CD4-positive, alpha-beta T cell (primary cell): ENCODE measurements at regions not wholly inside any gene's neighbourhood (a gene's known extent, or its start where the extent isn't known, plus 50 kb on each side); places are given as distances from the start of the nearest gene placed in this dataset.

Experiments used
- ATAC-seq: fragments of 200-7000 bp; cut with Tn5 transposase; one replicate; pipeline ENCODE4 v1.10.0; 2022; ENCODE audit warnings: mild to moderate bottlenecking; ENCODE audit not compliant: poor library complexity
- CTCF ChIA-PET: fragments of 350-600 bp; sonication (Branson Sonifier 250); formaldehyde crosslinking; loops from one replicate; lab custom pipeline; 2021; ENCODE audit warnings: antibody characterized with exemption, inconsistent platforms; lab: Charles Lee
- POLR2A ChIA-PET: fragments of 350-600 bp; sonication (Branson Sonifier 250); formaldehyde crosslinking; loops from one replicate; lab custom pipeline; 2021; ENCODE audit warnings: antibody characterized with exemption, inconsistent platforms; lab: Charles Lee
- DNase-seq, 14 experiments: peaks; one replicate each; pipeline ENCODE4 v3.0.0-alpha.2; 2013 to 2020; ENCODE audit warnings: mixed read lengths in 2 of 14
- H3K27ac ChIP-seq, 2 donors: one replicate each; pipeline versions ENCODE4 v1.5.1 to v1.7.0; 2013; ENCODE audit warnings: low read length in 2 of 2, low read depth in 1 of 2, mild to moderate bottlenecking in 1 of 2
- H3K27me3 ChIP-seq, 2 experiments: 1 replicate in 1 of 2; 2 replicates in 1 of 2; pipeline versions ENCODE4 v1.6.1 to v1.7.0; 2013; ENCODE audit warnings: low read length in 2 of 2, control low read depth in 1 of 2, mild to moderate bottlenecking in 1 of 2, moderate library complexity in 1 of 2; ENCODE audit not compliant: insufficient read depth in 2 of 2, control insufficient read depth in 1 of 2
- H3K36me3 ChIP-seq: one replicate; pipeline ENCODE4 v1.6.1; 2013; ENCODE audit warnings: low read length, control low read depth; ENCODE audit not compliant: insufficient read depth
- H3K4me1 ChIP-seq: one replicate; pipeline ENCODE4 v1.6.1; 2013; ENCODE audit warnings: low read length, control low read depth; ENCODE audit not compliant: insufficient read depth
- H3K4me3 ChIP-seq: one replicate; pipeline ENCODE4 v1.5.1; 2013; ENCODE audit warnings: mild to moderate bottlenecking, low read length, moderate library complexity
- H3K9me3 ChIP-seq, 2 experiments: 1 replicate in 1 of 2; 2 replicates in 1 of 2; pipeline versions ENCODE4 v1.6.1 to v1.7.0; 2013; ENCODE audit warnings: low read length in 2 of 2, mild to moderate bottlenecking in 2 of 2, control low read depth in 1 of 2, moderate library complexity in 1 of 2; ENCODE audit not compliant: control insufficient read depth in 1 of 2, insufficient read depth in 1 of 2
- H3K27ac Mint-ChIP-seq: one replicate; pipeline ENCODE4 v1.8.0; 2020; ENCODE audit warnings: mixed read lengths
- H3K27me3 Mint-ChIP-seq: one replicate; pipeline ENCODE4 v1.8.0; 2021; ENCODE audit warnings: mixed read lengths
- H3K36me3 Mint-ChIP-seq: one replicate; pipeline ENCODE4 v1.8.0; 2021; ENCODE audit warnings: low read depth, mixed read lengths
- H3K4me1 Mint-ChIP-seq: one replicate; pipeline ENCODE4 v1.8.0; 2021; ENCODE audit warnings: low read depth, mixed read lengths
- H3K4me3 Mint-ChIP-seq: one replicate; pipeline ENCODE4 v1.8.0; 2020; ENCODE audit warnings: mild to moderate bottlenecking, mixed read lengths
- H3K9me3 Mint-ChIP-seq: one replicate; pipeline ENCODE4 v1.8.0; 2020; ENCODE audit warnings: mixed read lengths
- CTCF ChIP-seq: fragments of 200-600 bp; IDR thresholded peaks from one replicate; pipeline ENCODE4 v1.8.0; 2022; ENCODE audit warnings: antibody characterized with exemption, mild to moderate bottlenecking
- intact Hi-C, 2 experiments: fragments of 100-400 bp; cut with DNase I in 1 of 2; cut with micrococcal nuclease in 1 of 2; formaldehyde crosslinking; loops; one replicate each; pipeline versions ENCODE4 v1.15.1 to v1.9.0; 2023 to 2025; cut with DNase I, micrococcal nuclease

- POLR2A ChIA-PET: no interaction called here
- CTCF ChIA-PET: no interaction called here
Measured at GRCh38 chr10:62655337-62655994, 149.1 kb upstream of the ADO start.

DNA sequence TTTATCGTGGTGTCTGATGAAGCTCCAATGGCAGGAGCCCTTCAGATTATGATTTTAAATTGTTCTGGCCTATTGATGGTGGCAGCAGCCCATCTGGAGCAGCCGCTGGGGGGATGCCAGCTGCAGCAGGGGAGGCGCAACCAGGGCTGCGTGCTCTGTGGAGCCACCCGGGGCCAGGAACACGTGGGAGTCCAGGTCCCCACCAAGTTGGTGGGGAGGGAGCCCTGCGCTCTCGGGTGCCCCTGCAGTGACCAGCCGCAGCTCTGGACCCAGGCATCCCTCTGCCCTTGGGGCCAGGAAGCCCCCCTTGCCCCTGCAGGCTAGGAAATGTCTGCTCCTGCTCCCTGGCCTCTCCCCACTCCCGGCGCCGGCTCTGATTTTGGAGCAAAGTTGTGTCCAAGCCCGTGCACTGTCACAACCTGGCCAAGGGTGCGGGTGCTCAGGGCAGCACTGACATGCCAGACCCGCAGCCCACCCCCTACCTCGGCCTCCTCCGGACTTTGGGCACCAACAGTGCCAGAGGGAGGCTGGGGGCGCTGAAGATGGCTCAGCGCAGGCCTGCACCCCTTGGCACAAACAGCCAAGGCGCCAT, 147.2 kb upstream of the ADO start:
- ATAC-seq: no peak
- CTCF ChIA-PET: no interaction called here
- peaks cover 4% of the 10 kb centered on the region for H3K9me3 Mint-ChIP-seq

More at GRCh38 chr10:62655337-62655994, 149.1 kb upstream of the ADO start:
- TF ChIP-seq CTCF: no peak
- Histone ChIP-seq H3K9me3 (no peaks in the 10 kb centered on the region), H3K27ac (no peak overlapping the region), H3K36me3 (no peaks in the 10 kb centered on the region), H3K27me3 (no peaks in the 10 kb centered on the region), H3K4me3 (no peak overlapping the region), H3K4me1 (no peaks in the 10 kb centered on the region)
- Mint-ChIP-seq H3K27ac (no peak overlapping the region), H3K4me3 (no peak overlapping the region), H3K4me1 (no peaks in the 10 kb centered on the region), H3K9me3 (peaks cover 4% of the 10 kb centered on the region), H3K27me3 (no peaks in the 10 kb centered on the region), H3K36me3 (no peaks in the 10 kb centered on the region)
- ATAC-seq (no peak), DNase-seq (no peak)
- intact Hi-C loops: no loop called here

GRCh38 chr10:62658516-62658915, 146.0 kb upstream of the ADO start:
- DNase-seq (no peak), ATAC-seq (no peak)
- Mint-ChIP-seq H3K36me3 (no peaks in the 10 kb centered on the region), H3K4me1 (no peaks in the 10 kb centered on the region), H3K27ac (no peak overlapping the region), H3K4me3 (no peak overlapping the region), H3K27me3 (no peaks in the 10 kb centered on the region), H3K9me3 (peaks cover 4% of the 10 kb centered on the region)
- Histone ChIP-seq H3K9me3 (no peaks in the 10 kb centered on the region), H3K27me3 (no peaks in the 10 kb centered on the region), H3K36me3 (no peaks in the 10 kb centered on the region), H3K27ac (no peak overlapping the region), H3K4me3 (no peak overlapping the region), H3K4me1 (no peaks in the 10 kb centered on the region)
- intact Hi-C loops: no loop called here
- no peak for TF ChIP-seq CTCF
- POLR2A ChIA-PET: no interaction called here
- CTCF ChIA-PET: no interaction called here

More for the DNA sequence above, 147.2 kb upstream of the ADO start:
- Histone ChIP-seq H3K9me3 (no peaks in the 10 kb centered on the region), H3K27me3 (no peaks in the 10 kb centered on the region), H3K4me1 (no peaks in the 10 kb centered on the region), H3K4me3 (no peak overlapping the region), H3K36me3 (no peaks in the 10 kb centered on the region), H3K27ac (no peak overlapping the region)
- no peaks in the 10 kb centered on the region for H3K27me3 Mint-ChIP-seq
- H3K36me3 Mint-ChIP-seq: no peaks in the 10 kb centered on the region
- no peak for TF ChIP-seq CTCF
- no peaks in the 10 kb centered on the region for H3K4me1 Mint-ChIP-seq
- POLR2A ChIA-PET: no interaction called here
- H3K27ac Mint-ChIP-seq: no peak overlapping the region
- intact Hi-C loops: no loop called here
- no peak for DNase-seq
- H3K4me3 Mint-ChIP-seq: no peak overlapping the region
